HG02798 (cell line): ENCODE measurements at regions not wholly inside any gene's neighbourhood (a gene's known extent, or its start where the extent isn't known, plus 50 kb on each side); places are given as distances from the start of the nearest gene placed in this dataset.

Source experiments
- ATAC-seq: cut with Tn5 transposase; IDR thresholded peaks from one replicate; pipeline ENCODE4 v1.9.1; 2021; ENCODE audit warnings: mild to moderate bottlenecking; ENCODE audit not compliant: unreplicated experiment, poor library complexity

DNA sequence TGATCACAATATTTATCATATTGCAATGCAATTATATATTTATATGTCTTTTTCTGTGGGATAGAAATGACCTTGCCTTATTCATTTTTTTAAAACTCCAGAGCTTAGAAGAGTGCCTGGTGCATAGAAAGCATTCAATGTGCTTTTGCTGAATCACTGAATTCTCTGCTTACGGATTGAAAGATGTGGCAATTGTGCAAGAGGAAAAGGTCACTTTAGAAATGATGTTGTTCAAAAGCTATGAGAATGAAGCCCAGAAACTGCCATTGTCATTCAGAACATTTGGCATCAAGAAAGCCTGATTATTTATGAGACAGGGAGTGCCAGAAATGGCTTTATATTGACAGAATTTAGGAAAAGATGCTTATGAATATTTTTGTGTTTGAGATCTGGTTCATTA lies 678.6 kb upstream of the CDH2 start:
- ATAC-seq, result no peak

DNA sequence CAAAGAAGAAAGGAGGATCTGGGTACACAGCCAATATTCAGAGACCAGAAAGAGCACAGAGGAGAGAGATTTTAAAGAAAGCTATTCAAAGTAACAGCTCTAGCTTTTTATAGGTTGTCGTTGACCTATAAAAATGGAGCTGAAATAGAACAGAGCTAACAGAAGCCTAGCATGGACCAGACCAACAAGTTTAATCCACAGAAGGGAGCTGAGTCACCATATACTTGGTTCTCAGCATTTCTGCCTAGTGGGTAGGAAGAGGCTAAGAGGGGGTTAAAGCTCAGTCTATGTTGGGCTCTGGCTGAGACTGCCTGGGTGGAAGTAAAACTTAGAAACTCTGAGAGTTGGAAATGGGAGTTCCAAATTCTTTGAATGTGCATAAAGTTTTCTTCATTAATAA lies 678.0 kb upstream of the CDH2 start:
- no peak for ATAC-seq

DNA sequence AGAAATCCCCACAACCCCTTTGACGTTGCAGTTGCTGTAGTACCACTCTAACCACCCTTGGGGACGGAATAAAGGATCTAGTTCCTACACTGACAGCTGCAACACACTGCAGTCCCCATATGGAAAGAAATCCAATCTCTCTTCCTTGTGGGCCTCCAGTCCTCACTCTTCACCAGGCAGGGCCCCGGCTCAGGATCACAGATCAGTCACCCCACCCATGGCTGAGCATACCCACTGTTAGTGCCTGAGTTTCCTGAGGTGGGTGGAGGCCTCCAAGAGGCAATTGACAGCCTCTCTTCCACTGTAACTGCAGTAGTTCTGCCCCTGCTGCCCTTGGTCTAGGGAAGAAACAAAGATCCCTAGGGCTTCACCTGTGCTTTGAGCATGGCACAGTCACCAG lies 670.0 kb upstream of the CDH2 start:
- no peak for ATAC-seq

DNA sequence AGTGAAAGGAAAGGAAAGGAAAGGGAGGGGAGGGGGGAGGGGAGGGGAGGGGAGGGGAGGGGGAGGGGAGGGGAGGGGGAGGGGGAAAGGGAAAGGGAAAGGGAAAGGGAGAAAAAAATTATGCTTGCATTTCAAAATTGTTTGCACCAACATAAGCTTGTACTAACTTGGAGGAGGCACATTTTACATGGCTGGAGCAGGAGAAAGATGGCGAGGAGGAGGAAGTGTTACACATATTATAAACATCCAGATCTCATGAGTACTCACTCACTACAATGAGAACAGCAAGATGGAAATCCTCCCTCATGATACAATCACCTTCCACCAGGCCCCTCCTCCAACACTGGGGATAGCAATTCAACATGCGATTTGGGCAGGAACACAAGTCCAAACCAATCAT lies 660.2 kb upstream of the CDH2 start:
- no peak for ATAC-seq

DNA sequence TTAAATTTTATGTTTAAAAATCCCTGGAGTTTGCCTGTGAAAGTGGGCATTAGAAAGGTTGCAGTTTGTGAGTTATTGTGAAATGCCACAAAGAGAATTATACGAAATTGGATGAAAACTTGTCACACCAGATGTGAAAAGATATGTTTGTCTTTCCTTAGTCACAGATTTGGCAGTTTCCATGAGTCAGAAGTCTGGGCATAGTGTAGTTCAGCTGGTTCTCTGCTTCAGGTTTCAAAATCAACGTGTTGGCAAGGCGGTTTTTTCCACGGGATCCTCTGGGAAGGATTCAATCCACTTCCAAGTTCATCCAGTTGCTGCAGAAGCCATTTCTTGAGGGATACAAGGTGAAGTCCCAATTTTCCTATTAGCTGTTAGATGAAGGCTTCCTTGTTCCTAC lies 658.0 kb upstream of the CDH2 start:
- ATAC-seq, result no peak

DNA sequence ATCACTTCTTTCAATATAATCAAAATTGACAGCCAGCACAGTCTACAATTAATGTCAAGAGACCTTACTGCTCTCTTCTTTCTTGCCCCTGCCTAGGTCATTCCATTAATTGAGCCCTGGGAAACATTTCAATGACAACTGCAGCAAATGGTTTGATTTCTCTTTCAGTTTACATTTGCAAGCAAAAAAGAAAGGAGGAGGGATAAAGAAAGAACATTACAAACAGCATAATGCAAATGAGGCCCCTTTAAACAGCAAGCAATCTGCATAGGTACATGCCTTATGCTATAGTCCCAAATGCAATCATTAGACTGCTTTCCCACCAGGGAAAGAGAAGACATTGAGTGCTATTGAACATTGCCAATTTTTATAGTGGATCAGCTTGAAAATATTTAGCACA lies 655.0 kb upstream of the CDH2 start:
- no peak for ATAC-seq

DNA sequence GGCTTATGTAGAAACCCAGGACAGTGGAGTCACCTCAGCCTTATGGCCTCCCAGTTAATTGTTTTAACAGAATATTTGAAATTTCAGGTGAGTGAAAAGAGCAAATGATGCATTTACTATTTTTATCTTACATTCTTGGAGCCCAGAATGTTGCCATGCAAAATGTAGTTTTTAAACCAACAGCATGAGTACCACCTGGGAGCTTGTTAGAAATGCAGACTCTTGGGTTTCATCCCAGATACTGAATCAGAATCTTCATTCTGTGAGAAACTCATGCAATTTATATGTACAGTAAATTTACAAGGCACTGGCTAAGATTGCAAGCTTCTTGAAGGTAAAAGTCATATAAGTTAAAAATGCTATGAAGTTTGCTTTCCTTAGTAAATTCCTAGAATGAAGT lies 654.5 kb upstream of the CDH2 start:
- no peak for ATAC-seq

DNA sequence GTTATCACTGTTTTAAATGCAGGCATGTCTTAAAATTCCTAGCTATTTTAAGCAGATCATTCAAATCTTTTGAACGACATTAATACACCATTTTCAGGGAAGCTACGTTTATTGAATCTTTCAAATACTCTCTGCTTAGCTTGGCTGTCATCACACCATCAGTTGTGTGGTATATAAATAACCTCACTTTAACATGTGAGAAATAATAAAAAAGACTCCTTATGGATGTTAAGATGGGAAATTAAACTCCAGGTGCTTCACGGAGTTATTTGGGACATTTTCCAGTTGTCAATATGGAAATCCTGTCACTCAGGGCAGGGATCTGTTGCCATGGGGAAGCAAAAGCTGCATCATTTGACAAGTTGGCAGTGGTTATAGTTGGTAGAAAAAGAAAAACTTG lies 649.2 kb upstream of the CDH2 start:
- no peak for ATAC-seq

DNA sequence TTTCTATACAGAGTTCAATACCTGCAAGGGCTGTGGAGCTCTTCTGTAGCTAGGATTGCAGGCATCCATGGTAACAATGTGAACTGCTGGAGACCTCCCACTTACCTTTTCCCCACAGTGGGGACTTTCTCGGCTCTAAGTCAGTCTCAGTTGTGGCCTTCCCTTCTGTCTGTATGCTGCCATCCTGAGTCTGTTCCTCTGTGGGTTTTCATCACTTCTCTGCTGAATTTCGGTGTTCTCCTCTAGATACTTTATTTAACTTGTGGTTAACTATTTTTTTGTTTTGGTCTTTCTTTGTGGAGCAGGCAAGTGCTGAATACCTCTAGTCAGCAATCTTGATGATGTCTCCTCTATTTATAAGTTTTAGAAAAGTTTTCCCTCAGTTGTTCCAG lies 647.2 kb upstream of the CDH2 start:
- no peak for ATAC-seq

DNA sequence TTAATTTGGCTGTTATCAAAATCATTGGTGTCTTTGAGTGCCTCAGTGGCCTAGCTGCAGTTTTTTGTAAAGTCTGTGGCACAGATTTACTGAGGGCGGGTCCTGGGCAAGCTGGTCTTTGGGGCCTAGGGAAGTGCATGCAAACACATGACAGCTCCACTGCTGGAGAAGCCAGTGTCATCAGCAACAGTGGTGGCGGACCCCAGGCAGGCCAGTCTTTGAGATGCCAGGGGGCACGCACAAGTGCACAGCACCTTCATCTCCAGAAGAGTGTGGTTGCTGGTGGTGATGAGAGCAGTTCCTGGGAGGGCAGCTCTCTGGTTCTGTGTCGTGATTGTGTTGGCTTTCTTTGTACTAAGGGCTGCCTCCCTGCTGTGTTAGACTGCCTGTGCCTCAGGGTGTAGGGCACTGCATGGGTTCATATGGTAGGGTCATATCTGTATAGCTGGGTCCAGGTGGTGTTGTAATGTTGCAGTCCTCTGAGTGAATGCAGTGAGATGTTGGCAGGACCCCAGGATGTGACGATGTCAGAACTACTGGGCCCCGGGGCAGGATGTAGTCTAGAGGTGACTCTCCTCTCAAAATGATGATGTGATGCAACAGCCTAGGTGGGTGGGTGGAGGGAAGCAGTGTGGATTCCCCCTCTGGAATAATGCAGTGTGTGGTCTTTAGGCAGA lies 646.7 kb upstream of the CDH2 start:
- ATAC-seq, result no peak

DNA sequence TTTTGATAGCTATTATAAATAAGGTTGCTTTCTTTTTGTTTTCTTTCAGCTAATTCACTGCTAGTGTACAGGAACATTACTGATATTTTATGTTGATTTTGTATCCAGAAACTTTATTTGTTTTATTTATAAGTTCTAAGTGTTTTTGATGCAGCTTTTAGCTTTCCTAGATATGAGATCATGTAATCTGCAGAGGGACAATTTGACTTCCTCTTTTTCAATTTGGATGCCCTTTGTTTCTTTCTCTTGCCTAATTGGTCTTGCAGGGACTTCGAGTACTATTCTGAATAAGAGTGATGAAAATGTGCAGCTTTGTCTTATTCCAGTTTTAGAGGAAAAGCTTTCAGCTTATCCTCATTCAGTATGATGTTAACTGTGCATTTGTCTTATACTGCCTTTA lies 643.4 kb upstream of the CDH2 start:
- no peak for ATAC-seq

DNA sequence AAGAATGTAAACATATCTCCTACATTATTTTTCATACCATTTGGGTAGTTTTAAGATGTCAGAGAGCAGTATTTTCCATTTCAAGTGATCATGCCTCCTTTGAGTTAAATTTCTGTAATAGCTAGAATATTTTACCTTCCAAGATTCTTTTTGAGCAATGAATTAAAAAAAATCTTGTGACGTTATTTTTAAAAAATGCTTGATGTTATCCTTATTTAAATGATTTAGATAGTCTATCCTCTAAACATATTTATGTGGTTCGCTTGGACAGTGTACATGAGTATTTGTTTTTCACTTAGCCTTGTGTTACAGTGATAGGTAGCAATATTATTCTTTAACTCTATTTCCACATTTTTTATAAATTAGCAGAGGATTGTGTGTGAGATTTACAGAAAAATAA lies 639.2 kb upstream of the CDH2 start:
- ATAC-seq, result no peak

DNA sequence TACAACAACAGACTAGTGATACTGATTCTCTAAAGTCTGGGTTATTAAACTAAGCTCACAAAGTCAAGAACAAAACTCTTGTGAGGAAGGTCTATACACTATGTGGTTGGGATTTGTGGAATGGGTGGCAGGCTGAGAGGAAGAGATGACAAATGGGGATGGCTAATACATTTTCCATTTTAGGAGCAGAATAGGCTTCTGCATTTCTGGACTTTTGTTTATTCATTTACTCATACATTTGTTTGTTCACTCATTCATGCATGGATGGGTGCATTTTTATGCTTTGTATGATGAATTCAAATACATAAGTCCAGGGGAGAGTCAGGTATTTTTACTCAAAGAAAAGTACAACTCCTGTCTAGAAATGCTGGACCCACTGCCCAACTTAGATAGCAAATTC lies 637.4 kb upstream of the CDH2 start:
- ATAC-seq, result no peak

DNA sequence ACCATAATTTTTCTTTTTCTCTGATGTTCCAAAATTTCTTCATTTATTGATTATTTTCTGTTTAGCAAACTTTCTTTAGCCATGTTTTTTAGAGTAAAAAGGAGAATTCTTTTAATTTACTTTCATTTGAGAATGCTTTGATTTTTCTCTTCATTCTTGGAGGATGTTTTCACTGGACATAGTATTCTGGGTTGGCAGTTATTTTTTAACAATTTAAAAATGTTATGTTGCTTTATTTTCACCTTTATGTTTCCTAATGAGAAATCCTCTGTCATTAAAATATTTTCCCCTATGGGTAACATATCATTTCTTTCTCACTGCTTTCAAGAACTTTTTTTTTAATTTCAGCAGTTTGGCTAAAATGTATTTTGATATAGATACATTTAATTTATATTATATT lies 631.4 kb upstream of the CDH2 start:
- no peak for ATAC-seq

DNA sequence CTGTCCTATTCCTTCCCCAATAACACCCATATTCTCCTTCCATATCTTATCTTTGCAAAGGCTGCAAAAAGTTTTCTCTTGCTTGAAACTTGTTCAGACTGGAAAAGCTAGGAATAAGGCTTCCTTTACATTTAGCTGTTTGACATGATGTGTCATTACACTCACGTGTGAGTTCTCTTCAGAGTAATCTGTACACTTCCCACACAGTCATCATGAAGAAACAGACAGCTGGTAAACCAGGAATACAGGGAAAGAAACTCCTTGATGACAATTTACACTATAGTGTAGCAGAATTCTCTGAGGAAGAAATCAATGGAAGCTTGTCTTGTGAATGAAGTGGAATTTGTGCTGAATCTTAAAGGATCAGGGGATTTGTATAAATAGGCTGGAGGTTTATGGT lies 628.6 kb upstream of the CDH2 start:
- no peak for ATAC-seq

DNA sequence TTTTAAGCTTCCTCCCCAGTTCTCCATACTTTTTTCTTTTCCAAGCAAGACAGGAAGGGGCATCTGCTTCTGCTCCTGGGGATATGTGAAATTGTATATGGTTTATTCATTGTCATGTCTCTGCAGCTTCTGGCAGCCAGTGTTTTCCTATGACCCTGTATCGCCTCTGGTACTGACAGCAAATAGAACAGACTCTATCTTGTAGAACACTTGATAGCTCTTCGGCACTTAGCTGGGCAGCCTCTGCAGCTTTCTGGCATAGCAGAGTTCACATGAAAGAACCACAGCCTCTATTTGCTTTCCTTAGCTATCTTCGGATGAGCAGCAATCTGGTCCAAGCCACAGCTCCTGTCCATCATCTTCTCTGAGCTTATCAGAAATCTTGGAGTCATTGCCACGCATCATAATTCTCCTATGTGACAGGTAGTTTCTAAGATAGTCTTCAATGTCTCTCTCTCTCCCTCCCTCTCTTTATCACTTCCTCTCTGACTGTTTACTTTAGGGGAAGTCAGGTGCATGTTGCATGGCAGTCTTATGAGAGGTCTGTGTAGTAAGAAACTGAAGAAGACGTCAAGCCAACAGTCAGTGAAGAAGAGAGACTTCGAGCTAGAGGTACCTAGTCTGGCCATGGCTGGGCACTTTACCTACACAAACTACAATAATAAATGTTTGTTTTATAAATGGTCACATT lies 627.7 kb upstream of the CDH2 start:
- ATAC-seq, result no peak

DNA sequence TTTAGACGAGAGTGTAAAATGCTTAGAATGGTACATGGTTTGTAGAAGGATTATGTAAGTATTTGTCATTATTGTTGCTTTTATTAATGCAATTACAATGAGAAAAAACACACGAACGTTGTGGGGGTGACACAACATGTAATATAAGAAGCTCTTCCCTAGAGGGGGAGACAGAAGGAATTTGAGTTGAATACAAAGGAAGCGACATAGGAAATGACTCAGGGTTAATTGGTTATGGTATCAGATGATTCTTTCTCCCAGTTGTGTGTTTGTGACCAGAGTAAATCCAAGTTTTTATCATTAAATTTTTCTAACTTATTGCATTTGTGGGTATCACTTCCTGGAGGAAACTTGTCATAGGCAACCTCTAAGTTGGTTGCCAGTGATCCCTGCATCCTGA lies 625.6 kb upstream of the CDH2 start:
- ATAC-seq, result no peak

DNA sequence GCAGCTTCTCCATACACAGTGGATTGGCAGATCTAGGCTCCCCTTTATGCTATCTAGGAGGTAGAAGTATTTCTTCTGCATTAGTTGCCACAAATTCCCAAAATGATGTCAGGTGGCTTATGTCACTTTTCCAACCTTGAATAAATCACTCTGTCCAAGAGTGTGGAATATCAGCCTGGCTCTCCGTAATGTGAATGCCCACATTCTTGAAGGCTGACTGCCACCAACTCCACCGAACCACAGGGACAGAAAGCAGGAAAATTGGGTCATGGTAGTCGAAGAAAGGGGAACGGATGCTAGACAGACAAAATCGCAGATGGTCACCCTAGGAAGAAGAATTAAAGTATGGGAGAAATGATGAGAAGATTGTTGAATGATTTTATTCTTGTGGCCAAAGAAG lies 624.9 kb upstream of the CDH2 start:
- no peak for ATAC-seq

DNA sequence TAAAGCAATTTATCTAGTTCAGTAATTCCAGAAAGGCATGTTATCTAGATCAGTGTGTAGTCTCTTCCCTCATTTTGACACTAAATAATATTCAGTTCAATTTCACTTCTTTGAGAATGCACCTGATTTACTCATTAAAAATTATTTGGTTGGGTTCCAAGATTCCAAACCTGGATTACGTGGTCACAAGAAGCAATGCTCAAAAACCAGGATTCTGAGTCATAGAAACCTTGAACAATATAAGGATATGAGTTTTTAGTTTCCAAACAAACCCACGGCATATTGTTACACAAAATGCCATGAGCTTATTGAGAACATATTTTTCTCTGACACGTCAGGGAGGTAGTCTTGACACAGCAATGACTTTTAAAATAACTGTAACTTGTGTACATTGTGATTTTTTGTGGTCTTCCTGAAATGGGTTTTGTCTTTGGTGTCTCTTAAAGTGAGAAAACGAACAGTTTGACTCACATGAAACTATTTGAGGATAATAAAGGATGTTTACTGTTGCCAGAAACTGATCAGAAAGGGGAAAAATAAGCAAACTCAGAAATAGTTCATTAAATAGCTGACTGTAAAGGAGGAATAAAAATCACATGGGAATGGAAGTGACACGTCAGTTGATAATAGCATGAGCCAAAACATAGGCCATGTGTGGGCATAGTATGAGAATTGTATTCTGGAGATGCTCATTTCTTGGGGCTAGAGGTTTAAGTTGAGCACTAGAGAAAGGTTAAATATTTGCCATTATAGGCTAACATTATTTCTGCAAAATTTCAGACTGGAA lies 617.7 kb upstream of the CDH2 start:
- no peak for ATAC-seq

DNA sequence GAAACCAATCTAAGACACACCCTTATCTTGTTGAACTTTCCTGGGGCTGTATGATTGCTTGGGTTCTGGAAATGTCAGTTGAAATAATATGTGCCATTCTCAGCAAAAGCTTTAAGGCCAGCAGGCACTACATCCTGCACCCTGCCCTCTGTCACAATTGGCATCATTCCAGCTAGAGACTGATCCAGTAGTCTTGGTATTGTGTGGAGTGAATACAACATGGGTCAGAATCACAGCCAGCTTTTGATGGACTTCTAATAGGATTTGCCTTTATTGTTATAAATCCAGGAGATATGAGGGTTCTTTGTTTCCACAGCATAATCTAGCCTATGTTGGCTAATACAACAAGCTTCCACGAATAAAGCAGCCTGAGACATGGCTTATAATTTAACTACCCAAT lies 617.0 kb upstream of the CDH2 start:
- no peak for ATAC-seq

DNA sequence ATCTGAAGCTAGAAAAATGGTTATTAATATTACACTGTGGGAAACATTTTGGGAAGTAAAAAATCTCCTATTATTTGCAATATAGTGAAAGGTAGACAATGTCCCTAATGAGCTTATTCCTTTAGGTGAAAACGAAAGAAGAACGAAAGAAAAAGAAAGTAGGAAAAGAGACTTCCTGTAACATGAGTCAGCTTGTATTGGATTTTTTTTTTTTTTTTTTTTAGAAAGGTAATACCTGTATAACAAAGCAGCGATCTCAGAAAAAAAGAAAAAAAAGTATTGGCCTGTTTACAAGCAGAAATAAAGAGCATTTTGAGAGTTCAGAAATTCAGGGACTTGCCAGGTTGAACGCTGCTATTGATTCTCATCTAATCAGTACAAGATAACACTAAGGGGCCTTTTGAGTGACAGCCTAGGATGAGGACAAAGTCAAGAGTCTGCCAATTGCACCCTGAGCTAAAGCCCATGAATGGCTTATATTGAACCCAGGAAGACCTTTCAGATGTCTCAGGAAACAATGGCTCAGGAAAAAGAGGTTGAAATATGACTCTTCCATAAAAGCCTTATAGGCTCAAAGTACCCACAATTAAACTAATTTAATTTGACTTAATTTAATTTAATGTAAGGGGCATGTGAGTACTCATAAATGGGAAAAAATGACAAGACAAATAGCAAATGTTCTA lies 615.6 kb upstream of the CDH2 start:
- no peak for ATAC-seq
